GM10248 (cell line): ENCODE measurements at regions not wholly inside any gene's neighbourhood (a gene's known extent, or its start where the extent isn't known, plus 50 kb on each side); places are given as distances from the start of the nearest gene placed in this dataset.

Experiments
- CTCF ChIA-PET: fragments of 300-600 bp; sonication (Branson Sonifier 250); formaldehyde crosslinking; extraction: SDS; loops from one replicate; lab custom pipeline; 2021; ENCODE audit warnings: antibody characterized with exemption; lab: Yijun Ruan, JAX
- POLR2A ChIA-PET: fragments of 350-650 bp; sonication (Branson Sonifier 250); formaldehyde crosslinking; extraction: SDS; loops from one replicate; lab custom pipeline; 2020; ENCODE audit warnings: antibody characterized with exemption; lab: Yijun Ruan, JAX
- DNase-seq: peaks from one replicate; pipeline ENCODE4 v3.0.0; 2012; ENCODE audit errors: extremely low spot score
- TF ChIP-seq, protein P1 (sequence below): IDR thresholded peaks from 2 replicates; pipeline ENCODE4 v1.5.1; 2012; ENCODE audit warnings: mild to moderate bottlenecking, low read depth; ENCODE audit errors: extremely low read depth, missing control alignments, control extremely low read depth

DNA sequence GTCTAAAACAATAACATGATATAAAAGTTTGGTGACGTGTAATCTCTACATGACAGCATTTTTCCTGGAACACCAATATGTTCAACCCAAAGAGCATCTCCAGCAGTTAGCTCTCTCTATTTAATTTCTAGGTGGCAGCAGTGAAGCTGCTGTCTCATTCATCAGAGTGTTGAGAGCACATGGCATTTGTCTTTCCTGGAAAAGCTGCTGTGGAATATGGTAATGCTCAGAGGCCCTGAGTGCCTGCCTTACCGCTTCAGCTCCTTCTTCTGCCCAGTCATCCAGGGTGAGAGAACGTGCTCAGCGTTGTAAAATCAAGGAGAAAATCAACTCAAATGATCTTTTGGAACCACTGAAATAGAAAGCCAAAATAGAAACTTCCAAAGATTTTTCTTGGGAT lies 640.7 kb downstream of the ADGRL2 start:
- ChIA-PET POLR2A (no interaction called here), CTCF (interaction anchor here (1.4 kb wide), 1 partner anchor 10 kb away, joined by 3 read pairs; no protein-coding TSS in a partner anchor)
- TF ChIP-seq, protein P1, sequence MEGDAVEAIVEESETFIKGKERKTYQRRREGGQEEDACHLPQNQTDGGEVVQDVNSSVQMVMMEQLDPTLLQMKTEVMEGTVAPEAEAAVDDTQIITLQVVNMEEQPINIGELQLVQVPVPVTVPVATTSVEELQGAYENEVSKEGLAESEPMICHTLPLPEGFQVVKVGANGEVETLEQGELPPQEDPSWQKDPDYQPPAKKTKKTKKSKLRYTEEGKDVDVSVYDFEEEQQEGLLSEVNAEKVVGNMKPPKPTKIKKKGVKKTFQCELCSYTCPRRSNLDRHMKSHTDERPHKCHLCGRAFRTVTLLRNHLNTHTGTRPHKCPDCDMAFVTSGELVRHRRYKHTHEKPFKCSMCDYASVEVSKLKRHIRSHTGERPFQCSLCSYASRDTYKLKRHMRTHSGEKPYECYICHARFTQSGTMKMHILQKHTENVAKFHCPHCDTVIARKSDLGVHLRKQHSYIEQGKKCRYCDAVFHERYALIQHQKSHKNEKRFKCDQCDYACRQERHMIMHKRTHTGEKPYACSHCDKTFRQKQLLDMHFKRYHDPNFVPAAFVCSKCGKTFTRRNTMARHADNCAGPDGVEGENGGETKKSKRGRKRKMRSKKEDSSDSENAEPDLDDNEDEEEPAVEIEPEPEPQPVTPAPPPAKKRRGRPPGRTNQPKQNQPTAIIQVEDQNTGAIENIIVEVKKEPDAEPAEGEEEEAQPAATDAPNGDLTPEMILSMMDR: no peak
- no peak for DNase-seq

DNA sequence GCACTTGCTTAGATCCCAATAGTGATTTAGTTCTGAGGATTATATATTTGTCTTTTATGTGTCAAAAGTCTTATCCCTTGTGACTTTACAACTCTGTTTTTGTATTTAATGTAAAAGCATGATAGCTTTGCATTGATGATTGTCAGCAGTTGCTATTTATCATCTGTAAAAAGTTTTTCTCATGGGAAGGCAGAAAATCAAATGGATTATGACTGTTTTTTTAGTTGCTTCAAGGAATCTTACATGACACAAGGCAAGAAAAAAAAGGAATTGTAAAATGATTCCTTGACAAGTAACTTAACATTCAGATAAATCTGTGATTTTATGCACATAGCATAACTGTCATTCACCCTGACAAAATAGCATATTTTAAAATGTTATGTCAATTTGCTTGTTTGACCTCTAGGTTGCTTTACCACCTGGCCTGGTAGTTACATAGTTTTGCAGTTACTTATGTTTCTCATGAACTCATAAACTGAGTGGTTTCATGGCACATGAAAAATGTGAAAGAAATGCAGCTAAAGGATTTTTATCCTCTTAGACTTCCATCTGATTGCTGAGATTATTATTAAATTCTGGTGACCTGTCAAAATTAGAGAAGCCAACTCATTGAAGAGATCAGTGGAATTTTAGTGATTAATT lies 622.6 kb downstream of the ADGRL2 start:
- TF ChIP-seq, protein P1: no peak
- POLR2A ChIA-PET: no interaction called here
- no peak for DNase-seq
- CTCF ChIA-PET: interaction anchor here (0.7 kb wide), 1 partner anchor 25 kb away, joined by 3 read pairs; no protein-coding TSS in a partner anchor

DNA sequence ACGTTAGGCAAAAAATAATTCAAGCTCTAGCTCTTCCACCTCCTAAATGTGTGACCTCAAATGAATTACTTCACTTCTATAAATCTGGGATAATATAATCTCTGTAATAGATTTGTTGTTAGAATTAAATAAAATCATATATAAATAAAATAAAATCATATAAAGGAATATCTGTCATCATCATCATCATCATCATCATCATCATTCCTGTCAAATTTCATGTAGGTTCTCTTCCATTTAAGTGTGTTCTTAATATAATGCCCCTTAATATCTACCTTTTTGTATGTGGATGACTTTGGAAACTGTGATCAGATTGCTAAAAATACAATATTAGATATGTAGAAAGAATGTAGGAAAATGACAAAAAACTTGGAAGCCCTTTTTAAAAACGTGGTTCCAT lies 621.0 kb downstream of the ADGRL2 start:
- DNase-seq: no peak
- ChIA-PET POLR2A (no interaction called here), CTCF (interaction anchor here (1.2 kb wide), 1 partner anchor 10 kb away, joined by 3 read pairs; no protein-coding TSS in a partner anchor)
- TF ChIP-seq, protein P1: no peak

DNA sequence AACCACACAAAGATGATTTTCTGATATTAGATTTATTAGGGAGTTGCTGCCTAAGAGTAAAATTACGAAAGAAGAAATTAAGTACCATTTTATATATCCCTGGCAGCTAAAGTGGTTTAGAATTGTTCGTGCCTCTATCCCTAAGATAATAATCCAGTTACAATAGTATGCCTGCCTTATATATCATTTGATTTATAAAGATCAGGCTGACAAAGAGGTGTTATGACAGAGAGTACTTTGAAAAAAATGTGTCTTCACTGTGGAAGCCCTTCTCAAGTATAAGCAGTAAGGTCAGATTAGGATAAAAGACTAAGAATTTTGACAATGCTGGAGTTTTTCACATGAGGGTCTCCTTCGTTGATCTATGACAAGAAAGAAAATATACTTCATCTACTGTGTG lies 619.9 kb downstream of the ADGRL2 start:
- ChIA-PET CTCF (no interaction called here), POLR2A (no interaction called here)
- TF ChIP-seq, protein P1: no peak
- no peak for DNase-seq

DNA sequence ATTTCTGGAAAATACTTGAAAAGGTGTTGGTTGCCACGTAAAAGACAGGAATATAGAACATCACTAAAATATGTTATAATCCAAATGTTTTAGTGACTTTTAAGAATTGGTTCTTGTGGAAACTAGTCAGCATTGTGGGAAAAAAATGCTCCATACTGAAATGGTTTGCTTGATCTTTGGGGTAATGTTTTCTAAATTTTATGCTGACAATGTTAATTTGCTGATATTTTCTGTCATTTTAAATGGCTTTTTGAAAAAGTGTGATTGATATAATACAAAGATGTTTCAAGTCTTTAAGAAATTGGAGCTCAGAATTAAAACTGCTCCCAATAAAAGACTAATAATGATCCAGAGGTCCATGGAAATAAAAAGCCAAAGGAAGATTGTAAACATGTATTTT lies 610.9 kb downstream of the ADGRL2 start:
- ChIA-PET CTCF (no interaction called here), POLR2A (no interaction called here)
- TF ChIP-seq, protein P1: no peak
- no peak for DNase-seq

DNA sequence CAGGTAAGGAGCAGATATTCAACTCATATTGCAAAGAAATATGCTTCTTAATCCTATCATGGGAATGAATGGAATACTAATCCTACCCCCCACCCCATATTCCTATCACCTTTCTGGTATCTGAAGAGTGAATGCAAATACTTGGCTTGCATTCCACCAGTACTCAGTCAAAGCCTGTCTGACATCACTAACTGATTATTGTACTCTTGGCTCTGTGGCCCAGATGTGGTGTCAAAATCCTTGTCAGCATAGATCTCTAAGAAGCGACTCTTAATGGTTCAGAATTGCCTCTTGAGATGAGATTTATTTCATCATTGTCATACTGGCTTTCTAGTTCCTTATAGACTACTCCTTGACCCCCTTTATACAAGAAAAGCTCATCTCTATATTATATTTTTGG lies 604.6 kb downstream of the ADGRL2 start:
- CTCF ChIA-PET: interaction anchor here (1.3 to 2.2 kb wide), 2 partner anchors 9 to 19 kb away, joined by 3 to 4 read pairs; no protein-coding TSS in a partner anchor
- POLR2A ChIA-PET: no interaction called here
- no peak for DNase-seq
- TF ChIP-seq, protein P1: no peak

DNA sequence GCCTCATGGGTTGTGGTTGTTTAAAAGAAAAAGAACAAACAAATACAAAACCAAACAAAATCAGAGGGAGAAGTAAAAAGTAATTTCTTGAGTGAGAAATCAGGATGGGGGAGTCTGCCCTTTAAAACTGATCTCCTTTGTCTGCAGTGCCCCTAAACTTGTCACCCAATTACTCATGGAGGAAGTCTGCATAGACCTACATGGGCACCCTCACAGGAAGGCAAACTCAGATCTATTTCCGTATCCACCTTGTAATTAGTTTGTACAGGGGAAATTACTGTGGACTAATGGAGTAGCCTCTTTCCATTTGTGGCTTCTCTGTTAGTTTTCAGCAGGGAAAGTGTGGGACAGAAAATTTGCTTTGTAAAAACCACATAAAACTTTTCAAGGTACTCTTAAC lies 600.4 kb downstream of the ADGRL2 start:
- ChIA-PET POLR2A (no interaction called here), CTCF (no interaction called here)
- no peak for DNase-seq
- TF ChIP-seq, protein P1: no peak
